ENCODE measurements at regions not wholly inside any gene's neighbourhood (a gene's known extent, or its start where the extent isn't known, plus 50 kb on each side); places are given as distances from the start of the nearest gene placed in this dataset.
A peak's percentile ranks its signal among the peaks of the same experiment; 100 is the strongest.
"Not testable (repeated sequence)": the region's sequence is repeated elsewhere in the genome, so short reads cannot be mapped to it uniquely, and the experiment has no call there.

- H3K9ac ChIP-seq (ENCODE audit: low read depth, low read length): no peak overlapping the region
- no peaks in the 10 kb centered on the region for H3K27me3 ChIP-seq (ENCODE audit: control insufficient read depth, insufficient read depth, low read length)
- H3K36me3 ChIP-seq (ENCODE audit: control insufficient read depth, insufficient read depth, low read length): peaks cover 2% of the 10 kb centered on the region
- no peak overlapping the region for H3K4me3 ChIP-seq (ENCODE audit: low read depth, low read length)
- H3K4me1 ChIP-seq (ENCODE audit: control insufficient read depth, insufficient read depth, low read length): no peaks in the 10 kb centered on the region
- no peaks in the 10 kb centered on the region for H3K9me3 ChIP-seq (ENCODE audit: control insufficient read depth, insufficient read depth, low read length)
Measured at GRCh38 chr1:242602001-242602400, 77.5 kb upstream of the PLD5 start.

GRCh38 chr1:242593756-242594155 is 69.3 kb upstream of the PLD5 start:
- H3K27me3 ChIP-seq (ENCODE audit: control insufficient read depth, insufficient read depth, low read length); H3K9me3 ChIP-seq (ENCODE audit: control insufficient read depth, insufficient read depth, low read length); H3K4me1 ChIP-seq (ENCODE audit: control insufficient read depth, insufficient read depth, low read length); H3K36me3 ChIP-seq (ENCODE audit: control insufficient read depth, insufficient read depth, low read length); H3K9ac ChIP-seq (ENCODE audit: low read depth, low read length); H3K4me3 ChIP-seq (ENCODE audit: low read depth, low read length): not testable (repeated sequence)

GRCh38 chr1:242586360-242586680 is 61.8 kb upstream of the PLD5 start:
- Histone ChIP-seq H3K9me3 (ENCODE audit: control insufficient read depth, insufficient read depth, low read length) (no peaks in the 10 kb centered on the region), H3K27me3 (ENCODE audit: control insufficient read depth, insufficient read depth, low read length) (no peaks in the 10 kb centered on the region), H3K36me3 (ENCODE audit: control insufficient read depth, insufficient read depth, low read length) (no peaks in the 10 kb centered on the region), H3K4me3 (ENCODE audit: low read depth, low read length) (peak overlapping the region; percentile 5), H3K4me1 (ENCODE audit: control insufficient read depth, insufficient read depth, low read length) (peaks cover 6% of the 10 kb centered on the region), H3K9ac (ENCODE audit: low read depth, low read length) (no peak overlapping the region)

- no peaks in the 10 kb centered on the region for H3K9me3 ChIP-seq (ENCODE audit: control insufficient read depth, insufficient read depth, low read length)
- peaks cover 6% of the 10 kb centered on the region for H3K4me1 ChIP-seq (ENCODE audit: control insufficient read depth, insufficient read depth, low read length)
- H3K27me3 ChIP-seq (ENCODE audit: control insufficient read depth, insufficient read depth, low read length): no peaks in the 10 kb centered on the region
- H3K9ac ChIP-seq (ENCODE audit: low read depth, low read length): no peak overlapping the region
- peak overlapping the region; percentile 5 for H3K4me3 ChIP-seq (ENCODE audit: low read depth, low read length)
- no peaks in the 10 kb centered on the region for H3K36me3 ChIP-seq (ENCODE audit: control insufficient read depth, insufficient read depth, low read length)
Measured at GRCh38 chr1:242585616-242586359, 61.3 kb upstream of the PLD5 start.

GRCh38 chr1:242582669-242583068 is 58.2 kb upstream of the PLD5 start:
- Histone ChIP-seq H3K4me3 (ENCODE audit: low read depth, low read length) (no peak overlapping the region), H3K9me3 (ENCODE audit: control insufficient read depth, insufficient read depth, low read length) (no peaks in the 10 kb centered on the region)

GRCh38 chr1:242579528-242580235 is 55.2 kb upstream of the PLD5 start:
- Histone ChIP-seq H3K27me3 (ENCODE audit: control insufficient read depth, insufficient read depth, low read length) (no peaks in the 10 kb centered on the region), H3K9me3 (ENCODE audit: control insufficient read depth, insufficient read depth, low read length) (no peaks in the 10 kb centered on the region), H3K4me3 (ENCODE audit: low read depth, low read length) (no peak overlapping the region), H3K4me1 (ENCODE audit: control insufficient read depth, insufficient read depth, low read length) (no peaks in the 10 kb centered on the region), H3K36me3 (ENCODE audit: control insufficient read depth, insufficient read depth, low read length) (no peaks in the 10 kb centered on the region), H3K9ac (ENCODE audit: low read depth, low read length) (no peak overlapping the region)

More at GRCh38 chr1:242582669-242583068, 58.2 kb upstream of the PLD5 start:
- no peaks in the 10 kb centered on the region for H3K36me3 ChIP-seq (ENCODE audit: control insufficient read depth, insufficient read depth, low read length)
- H3K9ac ChIP-seq (ENCODE audit: low read depth, low read length): no peak overlapping the region
- peaks cover 6% of the 10 kb centered on the region for H3K4me1 ChIP-seq (ENCODE audit: control insufficient read depth, insufficient read depth, low read length)
- no peaks in the 10 kb centered on the region for H3K27me3 ChIP-seq (ENCODE audit: control insufficient read depth, insufficient read depth, low read length)
